Esophagus muscularis mucosa (tissue), 4 donors: ENCODE measurements at regions not wholly inside any gene's neighbourhood (a gene's known extent, or its start where the extent isn't known, plus 50 kb on each side); places are given as distances from the start of the nearest gene placed in this dataset.

Source experiments
- EP300 ChIP-seq: sonication (generic); formaldehyde crosslinking; IDR thresholded peaks from one replicate; pipeline ENCODE4 v1.6.1; 2017; ENCODE audit warnings: antibody characterized with exemption
- POLR2A ChIP-seq: fragments of 450-650 bp; IDR thresholded peaks from one replicate; pipeline ENCODE4 v1.6.1; 2017; ENCODE audit warnings: antibody characterized with exemption, moderate library complexity, mild to moderate bottlenecking, low read depth
- POLR2AphosphoS5 ChIP-seq, 2 donors: sonication (generic); formaldehyde crosslinking; IDR thresholded peaks; one replicate each; pipeline ENCODE4 v1.6.1; 2017; ENCODE audit warnings: antibody characterized with exemption in 2 of 2
- TF ChIP-seq, protein P1 (sequence below), 3 experiments: fragments of 200-600 bp in 2 of 3; fragments of 450-650 bp in 1 of 3; sonication (generic) in 2 of 3; IDR thresholded peaks; one replicate each; pipeline ENCODE4 v1.5.1; 2017 to 2019; ENCODE audit warnings: antibody characterized with exemption in 3 of 3, mild to moderate bottlenecking in 2 of 3, moderate library complexity in 1 of 3

DNA sequence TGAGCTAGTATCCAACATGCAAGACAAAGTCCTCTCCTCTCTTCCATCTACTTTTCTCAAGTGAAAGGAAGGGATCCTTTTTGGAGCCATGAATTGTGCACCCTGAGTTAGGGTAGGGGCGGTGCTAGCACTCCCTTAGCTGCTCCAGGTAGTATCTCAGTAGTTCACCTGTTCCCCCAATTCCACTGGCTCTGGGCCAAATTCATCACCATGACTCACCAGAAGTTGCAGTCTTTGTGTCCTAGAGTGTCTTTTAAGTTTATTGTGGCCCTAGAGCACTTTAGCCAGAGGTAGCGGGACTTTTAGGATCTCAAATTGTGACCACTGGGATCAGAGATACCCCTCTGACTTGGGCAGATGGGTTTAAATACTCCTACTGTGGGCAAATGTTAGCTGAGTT lies 398.6 kb upstream of the ANO5 start:
- TF ChIP-seq POLR2A (no peak), POLR2AphosphoS5 (IDR thresholded peaks at IDR 0.05) (no peak), EP300 (no peak)
- TF ChIP-seq, protein P1, sequence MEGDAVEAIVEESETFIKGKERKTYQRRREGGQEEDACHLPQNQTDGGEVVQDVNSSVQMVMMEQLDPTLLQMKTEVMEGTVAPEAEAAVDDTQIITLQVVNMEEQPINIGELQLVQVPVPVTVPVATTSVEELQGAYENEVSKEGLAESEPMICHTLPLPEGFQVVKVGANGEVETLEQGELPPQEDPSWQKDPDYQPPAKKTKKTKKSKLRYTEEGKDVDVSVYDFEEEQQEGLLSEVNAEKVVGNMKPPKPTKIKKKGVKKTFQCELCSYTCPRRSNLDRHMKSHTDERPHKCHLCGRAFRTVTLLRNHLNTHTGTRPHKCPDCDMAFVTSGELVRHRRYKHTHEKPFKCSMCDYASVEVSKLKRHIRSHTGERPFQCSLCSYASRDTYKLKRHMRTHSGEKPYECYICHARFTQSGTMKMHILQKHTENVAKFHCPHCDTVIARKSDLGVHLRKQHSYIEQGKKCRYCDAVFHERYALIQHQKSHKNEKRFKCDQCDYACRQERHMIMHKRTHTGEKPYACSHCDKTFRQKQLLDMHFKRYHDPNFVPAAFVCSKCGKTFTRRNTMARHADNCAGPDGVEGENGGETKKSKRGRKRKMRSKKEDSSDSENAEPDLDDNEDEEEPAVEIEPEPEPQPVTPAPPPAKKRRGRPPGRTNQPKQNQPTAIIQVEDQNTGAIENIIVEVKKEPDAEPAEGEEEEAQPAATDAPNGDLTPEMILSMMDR (IDR thresholded peaks at IDR 0.05), result no peak
